ENCODE measurements at regions not wholly inside any gene's neighbourhood (a gene's known extent, or its start where the extent isn't known, plus 50 kb on each side); places are given as distances from the start of the nearest gene placed in this dataset.

GRCh38 chr18:22257022-22257543 lies 87.7 kb downstream of the GATA6 start:
- DNase-seq = no peak

GRCh38 chr18:22254088-22254487 lies 84.7 kb downstream of the GATA6 start:
- no peak for DNase-seq

GRCh38 chr18:22253676-22254075 lies 84.3 kb downstream of the GATA6 start:
- no peak for DNase-seq

- DNase-seq = no peak
Observed at GRCh38 chr18:22253156-22253555, 83.8 kb downstream of the GATA6 start.
